GM06990 (cell line): ENCODE measurements at regions not wholly inside any gene's neighbourhood (a gene's known extent, or its start where the extent isn't known, plus 50 kb on each side); places are given as distances from the start of the nearest gene placed in this dataset.

Experiments used
- DNase-seq: peaks from one replicate; pipeline ENCODE4 v3.0.0-alpha.2; 2011; ENCODE audit not compliant: insufficient read length; ENCODE audit errors: extremely low read depth
- H3K27me3 ChIP-seq: replicated peaks from 2 replicates; pipeline ENCODE4 v1.6.0; 2011; ENCODE audit warnings: low read length; ENCODE audit not compliant: control insufficient read depth, insufficient read depth
- H3K36me3 ChIP-seq: 2 replicates; pipeline ENCODE4 v1.5.1; 2011; ENCODE audit warnings: low read length; ENCODE audit not compliant: control insufficient read depth, insufficient read depth
- H3K4me3 ChIP-seq: replicated peaks from 2 replicates; pipeline ENCODE4 v1.5.1; 2011; ENCODE audit warnings: low read depth, mild to moderate bottlenecking, control low read depth, low read length
- TF ChIP-seq, protein P1 (sequence below): IDR thresholded peaks from 2 replicates; pipeline ENCODE4 v1.5.1; 2011; ENCODE audit warnings: low read length, control low read depth, mild to moderate bottlenecking, inconsistent platforms; ENCODE audit not compliant: insufficient read depth, poor library complexity, severe bottlenecking

DNA sequence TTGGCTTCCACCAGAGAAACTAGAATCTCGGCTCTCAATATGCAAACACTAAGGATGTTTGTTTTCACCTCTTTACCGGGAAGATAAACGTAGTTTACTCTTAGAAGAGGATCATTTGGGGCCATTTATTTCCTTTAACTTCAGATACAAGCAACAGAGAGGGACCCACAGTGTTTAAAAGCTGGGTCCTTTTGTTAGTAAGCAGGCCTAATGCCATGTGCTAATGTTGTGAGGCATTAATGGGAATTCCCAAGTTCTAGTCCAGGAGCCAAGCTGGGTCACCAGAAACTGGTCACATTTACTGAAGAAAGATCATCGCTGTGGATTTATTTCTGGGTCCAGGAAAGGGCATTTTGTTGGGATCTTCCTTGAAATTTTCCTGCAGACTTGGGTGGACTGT lies 78.1 kb upstream of the ADAMTS9 start:
- H3K36me3 ChIP-seq = no peaks in the 10 kb centered on the region
- H3K27me3 ChIP-seq = no peaks in the 10 kb centered on the region
- DNase-seq = no peak
- no peak overlapping the region for H3K4me3 ChIP-seq
- TF ChIP-seq, protein P1, sequence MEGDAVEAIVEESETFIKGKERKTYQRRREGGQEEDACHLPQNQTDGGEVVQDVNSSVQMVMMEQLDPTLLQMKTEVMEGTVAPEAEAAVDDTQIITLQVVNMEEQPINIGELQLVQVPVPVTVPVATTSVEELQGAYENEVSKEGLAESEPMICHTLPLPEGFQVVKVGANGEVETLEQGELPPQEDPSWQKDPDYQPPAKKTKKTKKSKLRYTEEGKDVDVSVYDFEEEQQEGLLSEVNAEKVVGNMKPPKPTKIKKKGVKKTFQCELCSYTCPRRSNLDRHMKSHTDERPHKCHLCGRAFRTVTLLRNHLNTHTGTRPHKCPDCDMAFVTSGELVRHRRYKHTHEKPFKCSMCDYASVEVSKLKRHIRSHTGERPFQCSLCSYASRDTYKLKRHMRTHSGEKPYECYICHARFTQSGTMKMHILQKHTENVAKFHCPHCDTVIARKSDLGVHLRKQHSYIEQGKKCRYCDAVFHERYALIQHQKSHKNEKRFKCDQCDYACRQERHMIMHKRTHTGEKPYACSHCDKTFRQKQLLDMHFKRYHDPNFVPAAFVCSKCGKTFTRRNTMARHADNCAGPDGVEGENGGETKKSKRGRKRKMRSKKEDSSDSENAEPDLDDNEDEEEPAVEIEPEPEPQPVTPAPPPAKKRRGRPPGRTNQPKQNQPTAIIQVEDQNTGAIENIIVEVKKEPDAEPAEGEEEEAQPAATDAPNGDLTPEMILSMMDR = no peak

- TF ChIP-seq, protein P1 = no peak
- Histone ChIP-seq H3K4me3 (no peak overlapping the region), H3K36me3 (no peaks in the 10 kb centered on the region), H3K27me3 (no peaks in the 10 kb centered on the region)
- no peak for DNase-seq
Observed at GRCh38 chr3:64764386-64764929, 76.7 kb upstream of the ADAMTS9 start.

- TF ChIP-seq, protein P1 = no peak
- H3K4me3 ChIP-seq = no peak overlapping the region
- no peak for DNase-seq
- no peaks in the 10 kb centered on the region for H3K36me3 ChIP-seq
- H3K27me3 ChIP-seq = no peaks in the 10 kb centered on the region
Observed at GRCh38 chr3:64763980-64764379, 76.2 kb upstream of the ADAMTS9 start.

DNA sequence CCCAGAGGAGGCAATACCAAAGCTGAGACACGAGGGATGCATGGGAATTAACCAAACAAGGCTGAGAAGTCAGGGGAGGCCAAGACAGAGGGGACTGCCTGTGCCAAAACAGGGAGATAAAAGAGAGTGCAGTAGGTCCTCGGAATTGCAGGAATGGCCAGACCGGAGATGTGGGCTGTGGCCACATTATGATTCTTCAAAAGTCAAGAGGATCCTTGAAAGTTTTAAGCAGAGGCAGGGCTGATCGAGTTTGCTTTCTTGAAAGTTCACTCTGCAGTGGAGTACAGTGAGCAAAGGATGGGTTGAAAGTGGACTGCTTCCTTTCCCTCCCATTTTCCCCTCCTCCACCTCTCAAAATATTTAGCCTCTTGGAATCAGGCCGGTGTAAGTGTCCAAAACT lies 73.9 kb upstream of the ADAMTS9 start:
- Histone ChIP-seq H3K27me3 (no peaks in the 10 kb centered on the region), H3K4me3 (no peak overlapping the region)
- TF ChIP-seq, protein P1 = no peak

DNA sequence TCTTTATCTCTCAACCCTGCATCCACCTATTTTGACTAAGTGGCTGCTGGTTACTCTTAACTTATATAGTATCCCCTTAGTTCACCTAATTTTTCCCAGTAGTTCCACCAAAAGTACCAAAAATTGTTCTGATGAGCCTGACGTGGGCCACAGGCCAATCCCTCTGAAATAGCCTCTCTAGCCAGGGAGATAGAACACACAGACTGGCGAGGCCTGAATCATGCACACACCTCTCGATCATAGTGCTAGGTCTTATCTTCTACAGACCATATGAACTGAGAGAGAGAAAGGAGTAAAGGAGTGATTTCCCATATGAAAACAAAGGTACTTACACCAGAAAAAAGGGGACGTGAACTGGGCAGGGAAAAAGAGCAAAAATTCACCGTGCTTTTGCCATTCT lies 72.5 kb upstream of the ADAMTS9 start:
- H3K27me3 ChIP-seq = no peaks in the 10 kb centered on the region
- TF ChIP-seq, protein P1 = no peak

More for the DNA sequence above, 73.9 kb upstream of the ADAMTS9 start:
- no peaks in the 10 kb centered on the region for H3K36me3 ChIP-seq
- DNase-seq = no peak

DNA sequence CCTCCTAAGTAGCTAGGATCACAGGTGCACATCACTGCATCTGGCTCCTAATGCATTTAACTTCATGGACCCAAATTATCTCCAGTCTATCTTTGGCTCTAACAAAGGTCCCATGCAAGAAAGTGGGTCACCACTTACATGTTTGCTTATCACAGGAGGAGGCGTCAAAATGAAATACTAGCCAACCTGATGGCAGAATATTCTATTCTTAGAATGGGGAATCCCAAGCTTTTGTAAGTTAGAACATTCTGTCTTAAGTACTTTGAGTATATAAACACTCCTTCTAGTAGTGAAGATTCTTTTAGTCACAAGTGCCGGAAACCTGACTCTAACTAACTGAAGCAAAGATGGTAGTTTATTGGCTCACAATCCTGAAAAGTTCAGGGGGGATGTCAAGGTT lies 72.0 kb upstream of the ADAMTS9 start:
- H3K27me3 ChIP-seq = no peaks in the 10 kb centered on the region
- H3K36me3 ChIP-seq = no peaks in the 10 kb centered on the region
- DNase-seq = no peak
- TF ChIP-seq, protein P1 = no peak
- H3K4me3 ChIP-seq = no peak overlapping the region

More for the DNA sequence above, 72.5 kb upstream of the ADAMTS9 start:
- Histone ChIP-seq H3K4me3 (no peak overlapping the region), H3K36me3 (no peaks in the 10 kb centered on the region)
- DNase-seq = no peak
